HCT116 (cell line): ENCODE measurements at regions not wholly inside any gene's neighbourhood (a gene's known extent, or its start where the extent isn't known, plus 50 kb on each side); places are given as distances from the start of the nearest gene placed in this dataset.
"Not testable (repeated sequence)": the region's sequence is repeated elsewhere in the genome, so short reads cannot be mapped to it uniquely, and the experiment has no call there.

ENCODE experiments used
- EGR1 ChIP-seq: IDR thresholded peaks from 2 replicates; pipeline ENCODE4 v1.6.1; 2012; ENCODE audit warnings: low read depth
- FOSL1 ChIP-seq: IDR thresholded peaks from 2 replicates; pipeline ENCODE4 v1.6.1; 2012; ENCODE audit warnings: low read depth
- MAX ChIP-seq: IDR thresholded peaks from 2 replicates; pipeline ENCODE4 v1.6.1; 2012
- POLR2A ChIP-seq: IDR thresholded peaks from 2 replicates; pipeline ENCODE4 v1.7.0; 2011; ENCODE audit warnings: borderline replicate concordance; ENCODE audit not compliant: insufficient read depth, insufficient read length; ENCODE audit errors: extremely low read depth
- POLR2AphosphoS5 ChIP-seq: IDR thresholded peaks from 2 replicates; pipeline ENCODE4 v1.6.1; 2011; ENCODE audit warnings: mild to moderate bottlenecking, low read depth, low read length, moderate library complexity
- ZBTB33 ChIP-seq: IDR thresholded peaks from 2 replicates; pipeline ENCODE4 v1.6.1; 2011; ENCODE audit warnings: mild to moderate bottlenecking, low read length, moderate library complexity; ENCODE audit not compliant: insufficient replicate concordance; ENCODE audit errors: extremely low read depth
- ZFX ChIP-seq: fragments of 450-650 bp; IDR thresholded peaks from 2 replicates; pipeline ENCODE4 v1.6.1; 2017
- TF ChIP-seq, protein P1 (sequence below): IDR thresholded peaks from 2 replicates; pipeline ENCODE4 v1.6.1; 2012; ENCODE audit warnings: low read depth
- TF ChIP-seq, protein P2 (sequence below), 3 experiments: fragments of 200-600 bp in 1 of 3; sonication (generic) in 1 of 3; IDR thresholded peaks in 2 of 3; conservative IDR thresholded peaks in 1 of 3; 2 replicates each; pipeline ENCODE4 v1.5.1; 2012 to 2017; ENCODE audit warnings: low read depth in 2 of 3, low read length in 2 of 3, antibody characterized with exemption in 1 of 3, borderline replicate concordance in 1 of 3, control low read depth in 1 of 3, mild to moderate bottlenecking in 1 of 3, mixed read lengths in 1 of 3, mixed run types in 1 of 3, moderate library complexity in 1 of 3; ENCODE audit not compliant: insufficient read depth in 1 of 3

GRCh38 chr4:79545292-79545691 is 137.3 kb upstream of the GK2 start:
- not testable (repeated sequence) for TF ChIP-seq POLR2A, EGR1, ZBTB33, POLR2AphosphoS5, MAX, ZFX, FOSL1
- TF ChIP-seq, protein P1, sequence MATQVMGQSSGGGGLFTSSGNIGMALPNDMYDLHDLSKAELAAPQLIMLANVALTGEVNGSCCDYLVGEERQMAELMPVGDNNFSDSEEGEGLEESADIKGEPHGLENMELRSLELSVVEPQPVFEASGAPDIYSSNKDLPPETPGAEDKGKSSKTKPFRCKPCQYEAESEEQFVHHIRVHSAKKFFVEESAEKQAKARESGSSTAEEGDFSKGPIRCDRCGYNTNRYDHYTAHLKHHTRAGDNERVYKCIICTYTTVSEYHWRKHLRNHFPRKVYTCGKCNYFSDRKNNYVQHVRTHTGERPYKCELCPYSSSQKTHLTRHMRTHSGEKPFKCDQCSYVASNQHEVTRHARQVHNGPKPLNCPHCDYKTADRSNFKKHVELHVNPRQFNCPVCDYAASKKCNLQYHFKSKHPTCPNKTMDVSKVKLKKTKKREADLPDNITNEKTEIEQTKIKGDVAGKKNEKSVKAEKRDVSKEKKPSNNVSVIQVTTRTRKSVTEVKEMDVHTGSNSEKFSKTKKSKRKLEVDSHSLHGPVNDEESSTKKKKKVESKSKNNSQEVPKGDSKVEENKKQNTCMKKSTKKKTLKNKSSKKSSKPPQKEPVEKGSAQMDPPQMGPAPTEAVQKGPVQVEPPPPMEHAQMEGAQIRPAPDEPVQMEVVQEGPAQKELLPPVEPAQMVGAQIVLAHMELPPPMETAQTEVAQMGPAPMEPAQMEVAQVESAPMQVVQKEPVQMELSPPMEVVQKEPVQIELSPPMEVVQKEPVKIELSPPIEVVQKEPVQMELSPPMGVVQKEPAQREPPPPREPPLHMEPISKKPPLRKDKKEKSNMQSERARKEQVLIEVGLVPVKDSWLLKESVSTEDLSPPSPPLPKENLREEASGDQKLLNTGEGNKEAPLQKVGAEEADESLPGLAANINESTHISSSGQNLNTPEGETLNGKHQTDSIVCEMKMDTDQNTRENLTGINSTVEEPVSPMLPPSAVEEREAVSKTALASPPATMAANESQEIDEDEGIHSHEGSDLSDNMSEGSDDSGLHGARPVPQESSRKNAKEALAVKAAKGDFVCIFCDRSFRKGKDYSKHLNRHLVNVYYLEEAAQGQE: not testable (repeated sequence)
- TF ChIP-seq, protein P2, sequence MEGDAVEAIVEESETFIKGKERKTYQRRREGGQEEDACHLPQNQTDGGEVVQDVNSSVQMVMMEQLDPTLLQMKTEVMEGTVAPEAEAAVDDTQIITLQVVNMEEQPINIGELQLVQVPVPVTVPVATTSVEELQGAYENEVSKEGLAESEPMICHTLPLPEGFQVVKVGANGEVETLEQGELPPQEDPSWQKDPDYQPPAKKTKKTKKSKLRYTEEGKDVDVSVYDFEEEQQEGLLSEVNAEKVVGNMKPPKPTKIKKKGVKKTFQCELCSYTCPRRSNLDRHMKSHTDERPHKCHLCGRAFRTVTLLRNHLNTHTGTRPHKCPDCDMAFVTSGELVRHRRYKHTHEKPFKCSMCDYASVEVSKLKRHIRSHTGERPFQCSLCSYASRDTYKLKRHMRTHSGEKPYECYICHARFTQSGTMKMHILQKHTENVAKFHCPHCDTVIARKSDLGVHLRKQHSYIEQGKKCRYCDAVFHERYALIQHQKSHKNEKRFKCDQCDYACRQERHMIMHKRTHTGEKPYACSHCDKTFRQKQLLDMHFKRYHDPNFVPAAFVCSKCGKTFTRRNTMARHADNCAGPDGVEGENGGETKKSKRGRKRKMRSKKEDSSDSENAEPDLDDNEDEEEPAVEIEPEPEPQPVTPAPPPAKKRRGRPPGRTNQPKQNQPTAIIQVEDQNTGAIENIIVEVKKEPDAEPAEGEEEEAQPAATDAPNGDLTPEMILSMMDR (IDR thresholded peaks at IDR 0.05 in 2 of 3, conservative IDR thresholded peaks at IDR 0.05 in 1 of 3; ENCODE audit: borderline replicate concordance in 1 of 3, insufficient read depth in 1 of 3, low read depth in 2 of 3, low read length in 2 of 3): not testable (repeated sequence)
